Left ventricle myocardium superior (tissue), 1 donor: ENCODE measurements at regions not wholly inside any gene's neighbourhood (a gene's known extent, or its start where the extent isn't known, plus 50 kb on each side); places are given as distances from the start of the nearest gene placed in this dataset.
A peak's percentile ranks its signal among the peaks of the same experiment; 100 is the strongest.

ENCODE experiments used
- ATAC-seq: fragments of 200-7000 bp; cut with Tn5 transposase; one replicate; pipeline ENCODE4 v1.9.1; 2020; ENCODE audit warnings: mild to moderate bottlenecking, moderate library complexity
- DNase-seq: peaks from one replicate; pipeline ENCODE4 v3.0.0-alpha.2; 2020
- intact Hi-C: fragments of 100-400 bp; cut with micrococcal nuclease; formaldehyde crosslinking; loops from one replicate; pipeline ENCODE4 v1.11.0; 2022
- donor health status: DM: no; HTN: yes; CAD: no; lungs with severe emphysema.

- no peak for ATAC-seq
- intact Hi-C loops = no loop called here
- DNase-seq = no peak
Measured at GRCh38 chr4:124401606-124402005, 310.9 kb downstream of the ANKRD50 start.

GRCh38 chr4:124409044-124409443 lies 303.5 kb downstream of the ANKRD50 start:
- no peak for ATAC-seq
- intact Hi-C loops = no loop called here

GRCh38 chr4:124414276-124415040 lies 298.1 kb downstream of the ANKRD50 start:
- ATAC-seq = no peak
- intact Hi-C loops = no loop called here
- no peak for DNase-seq

More at GRCh38 chr4:124409044-124409443, 303.5 kb downstream of the ANKRD50 start:
- no peak for DNase-seq

GRCh38 chr4:124415146-124415545 lies 297.4 kb downstream of the ANKRD50 start:
- intact Hi-C loops = no loop called here
- ATAC-seq (no peak), DNase-seq (no peak)

- no peak for DNase-seq
- ATAC-seq = no peak
- intact Hi-C loops = no loop called here
Measured at GRCh38 chr4:124417371-124417770, 295.2 kb downstream of the ANKRD50 start.

GRCh38 chr4:124420166-124420695 lies 292.3 kb downstream of the ANKRD50 start:
- intact Hi-C loops = no loop called here
- ATAC-seq (no peak), DNase-seq (no peak)

- DNase-seq (no peak), ATAC-seq (no peak)
- intact Hi-C loops = no loop called here
Measured at GRCh38 chr4:124423160-124423559, 289.4 kb downstream of the ANKRD50 start.

GRCh38 chr4:124426279-124426678 lies 286.3 kb downstream of the ANKRD50 start:
- ATAC-seq = no peak
- intact Hi-C loops = no loop called here

GRCh38 chr4:124427095-124427767 lies 285.3 kb downstream of the ANKRD50 start:
- intact Hi-C loops = no loop called here
- DNase-seq = no peak

More at GRCh38 chr4:124426279-124426678, 286.3 kb downstream of the ANKRD50 start:
- DNase-seq = no peak

GRCh38 chr4:124428648-124429047 lies 283.9 kb downstream of the ANKRD50 start:
- no peak for DNase-seq
- no peak for ATAC-seq
- intact Hi-C loops = no loop called here

More at GRCh38 chr4:124427095-124427767, 285.3 kb downstream of the ANKRD50 start:
- ATAC-seq = peak; percentile 68

GRCh38 chr4:124429746-124430250 lies 282.7 kb downstream of the ANKRD50 start:
- DNase-seq (no peak), ATAC-seq (no peak)
- intact Hi-C loops = no loop called here

- no peak for ATAC-seq
- DNase-seq = no peak
- intact Hi-C loops = no loop called here
Measured at GRCh38 chr4:124431653-124432192, 280.8 kb downstream of the ANKRD50 start.

GRCh38 chr4:124432500-124432899 lies 280.0 kb downstream of the ANKRD50 start:
- DNase-seq (no peak), ATAC-seq (no peak)
- intact Hi-C loops = no loop called here

- intact Hi-C loops = no loop called here
- no peak for DNase-seq
- no peak for ATAC-seq
Measured at GRCh38 chr4:124433044-124433443, 279.5 kb downstream of the ANKRD50 start.

- ATAC-seq (no peak), DNase-seq (no peak)
- intact Hi-C loops = no loop called here
Measured at GRCh38 chr4:124433500-124433899, 279.0 kb downstream of the ANKRD50 start.

GRCh38 chr4:124435274-124435950 lies 277.1 kb downstream of the ANKRD50 start:
- intact Hi-C loops = no loop called here
- no peak for DNase-seq
- ATAC-seq = no peak

- intact Hi-C loops = no loop called here
- ATAC-seq (no peak), DNase-seq (no peak)
Measured at GRCh38 chr4:124437853-124438495, 274.6 kb downstream of the ANKRD50 start.

GRCh38 chr4:124445071-124445470 lies 267.5 kb downstream of the ANKRD50 start:
- intact Hi-C loops = no loop called here
- ATAC-seq (no peak), DNase-seq (no peak)

- DNase-seq = no peak
- intact Hi-C loops = no loop called here
- ATAC-seq = no peak
Measured at GRCh38 chr4:124449881-124450280, 262.7 kb downstream of the ANKRD50 start.
